MCF 10A (cell line): ENCODE measurements at regions not wholly inside any gene's neighbourhood (a gene's known extent, or its start where the extent isn't known, plus 50 kb on each side); places are given as distances from the start of the nearest gene placed in this dataset.

ENCODE experiments used
- BruUV-seq: library from RNA; stranded (reverse); fragments of 400-500 nt; replicated peaks from 2 replicates; lab custom pipeline; 2021; lab: Mats Ljungman, UMichigan
- CTCF ChIA-PET: fragments of 300-600 bp; sonication (Branson Sonifier 250); formaldehyde crosslinking; extraction: SDS; loops from one replicate; lab custom pipeline; 2021; ENCODE audit warnings: antibody characterized with exemption, inconsistent platforms; lab: Yijun Ruan, JAX
- POLR2A ChIA-PET: fragments of 300-600, 350-650 bp; sonication (Branson Sonifier 250); formaldehyde crosslinking; extraction: SDS; loops from one replicate; lab custom pipeline; 2020; ENCODE audit warnings: antibody characterized with exemption, inconsistent platforms; lab: Yijun Ruan, JAX
- DNase-seq: peaks from one replicate; pipeline ENCODE4 v3.0.0-alpha.2; 2018; ENCODE audit not compliant: unreplicated experiment
- H3K27ac Mint-ChIP-seq: one replicate; pipeline ENCODE4 v1.8.0; 2022; ENCODE audit warnings: mild to moderate bottlenecking, low read depth, mixed read lengths; ENCODE audit not compliant: unreplicated experiment
- H3K27me3 Mint-ChIP-seq: one replicate; pipeline ENCODE4 v1.8.0; 2022; ENCODE audit warnings: mixed read lengths; ENCODE audit not compliant: insufficient read depth, unreplicated experiment
- H3K36me3 Mint-ChIP-seq: one replicate; pipeline ENCODE4 v1.8.0; 2022; ENCODE audit warnings: mild to moderate bottlenecking, moderate library complexity, mixed read lengths; ENCODE audit not compliant: insufficient read depth, unreplicated experiment
- H3K4me1 Mint-ChIP-seq: one replicate; pipeline ENCODE4 v1.8.0; 2022; ENCODE audit warnings: mixed read lengths; ENCODE audit not compliant: insufficient read depth, unreplicated experiment
- H3K4me3 Mint-ChIP-seq: one replicate; pipeline ENCODE4 v1.8.0; 2022; ENCODE audit warnings: mild to moderate bottlenecking, moderate library complexity, mixed read lengths; ENCODE audit not compliant: unreplicated experiment
- H3K9me3 Mint-ChIP-seq: one replicate; pipeline ENCODE4 v1.8.0; 2022; ENCODE audit warnings: mixed read lengths; ENCODE audit not compliant: unreplicated experiment
- intact Hi-C: fragments of 100-400 bp; cut with micrococcal nuclease; formaldehyde crosslinking; loops from 2 replicates; pipeline ENCODE4 v1.14.1; 2022
- TF ChIP-seq, protein P1 (sequence below): fragments of 200-600 bp; IDR thresholded peaks from one replicate; pipeline ENCODE4 v1.8.0; 2022; ENCODE audit warnings: antibody characterized with exemption, mild to moderate bottlenecking; ENCODE audit not compliant: unreplicated experiment

DNA sequence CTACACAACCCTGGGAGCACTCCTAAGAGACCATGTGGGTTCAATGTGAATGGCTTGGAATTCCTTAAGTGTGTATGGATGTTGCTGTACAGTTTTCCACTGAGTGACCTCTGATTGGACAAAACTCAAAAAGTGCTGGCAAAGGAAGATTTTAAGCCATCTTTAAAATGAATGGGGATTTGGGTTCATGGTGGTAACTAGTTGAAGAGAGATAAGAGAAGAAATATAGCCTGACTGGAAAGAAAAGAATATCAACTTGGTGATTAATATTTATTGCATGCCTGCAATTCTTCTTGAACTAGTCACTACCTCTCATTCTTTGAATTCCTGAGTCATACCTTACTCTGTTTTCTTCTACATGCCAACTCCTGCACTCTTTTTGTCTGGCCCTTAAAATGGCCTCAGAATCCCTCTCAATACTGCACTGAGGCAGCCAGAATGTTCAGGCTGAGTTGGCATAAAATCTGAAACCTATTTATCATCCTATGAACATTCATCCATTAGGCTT, 124.7 kb downstream of the RPL22L1 start:
- TF ChIP-seq, protein P1, sequence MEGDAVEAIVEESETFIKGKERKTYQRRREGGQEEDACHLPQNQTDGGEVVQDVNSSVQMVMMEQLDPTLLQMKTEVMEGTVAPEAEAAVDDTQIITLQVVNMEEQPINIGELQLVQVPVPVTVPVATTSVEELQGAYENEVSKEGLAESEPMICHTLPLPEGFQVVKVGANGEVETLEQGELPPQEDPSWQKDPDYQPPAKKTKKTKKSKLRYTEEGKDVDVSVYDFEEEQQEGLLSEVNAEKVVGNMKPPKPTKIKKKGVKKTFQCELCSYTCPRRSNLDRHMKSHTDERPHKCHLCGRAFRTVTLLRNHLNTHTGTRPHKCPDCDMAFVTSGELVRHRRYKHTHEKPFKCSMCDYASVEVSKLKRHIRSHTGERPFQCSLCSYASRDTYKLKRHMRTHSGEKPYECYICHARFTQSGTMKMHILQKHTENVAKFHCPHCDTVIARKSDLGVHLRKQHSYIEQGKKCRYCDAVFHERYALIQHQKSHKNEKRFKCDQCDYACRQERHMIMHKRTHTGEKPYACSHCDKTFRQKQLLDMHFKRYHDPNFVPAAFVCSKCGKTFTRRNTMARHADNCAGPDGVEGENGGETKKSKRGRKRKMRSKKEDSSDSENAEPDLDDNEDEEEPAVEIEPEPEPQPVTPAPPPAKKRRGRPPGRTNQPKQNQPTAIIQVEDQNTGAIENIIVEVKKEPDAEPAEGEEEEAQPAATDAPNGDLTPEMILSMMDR = no peak
- peaks cover 63% of the 10 kb centered on the region for H3K4me1 Mint-ChIP-seq
- DNase-seq = peak; percentile 36
- intact Hi-C loops = no loop called here
- peaks cover 24% of the 10 kb centered on the region for H3K9me3 Mint-ChIP-seq
- H3K27me3 Mint-ChIP-seq = no peaks in the 10 kb centered on the region
- no TSS peak for BruUV-seq
- ChIA-PET CTCF (interaction anchor here (0.8 kb wide), 1 partner anchor 1750 kb away, joined by 5 read pairs; no protein-coding TSS in a partner anchor), POLR2A (no interaction called here)
- peak overlapping the region; percentile 4 for H3K4me3 Mint-ChIP-seq
- peaks cover 7% of the 10 kb centered on the region for H3K36me3 Mint-ChIP-seq
- H3K27ac Mint-ChIP-seq = peak overlapping the region; percentile 85

DNA sequence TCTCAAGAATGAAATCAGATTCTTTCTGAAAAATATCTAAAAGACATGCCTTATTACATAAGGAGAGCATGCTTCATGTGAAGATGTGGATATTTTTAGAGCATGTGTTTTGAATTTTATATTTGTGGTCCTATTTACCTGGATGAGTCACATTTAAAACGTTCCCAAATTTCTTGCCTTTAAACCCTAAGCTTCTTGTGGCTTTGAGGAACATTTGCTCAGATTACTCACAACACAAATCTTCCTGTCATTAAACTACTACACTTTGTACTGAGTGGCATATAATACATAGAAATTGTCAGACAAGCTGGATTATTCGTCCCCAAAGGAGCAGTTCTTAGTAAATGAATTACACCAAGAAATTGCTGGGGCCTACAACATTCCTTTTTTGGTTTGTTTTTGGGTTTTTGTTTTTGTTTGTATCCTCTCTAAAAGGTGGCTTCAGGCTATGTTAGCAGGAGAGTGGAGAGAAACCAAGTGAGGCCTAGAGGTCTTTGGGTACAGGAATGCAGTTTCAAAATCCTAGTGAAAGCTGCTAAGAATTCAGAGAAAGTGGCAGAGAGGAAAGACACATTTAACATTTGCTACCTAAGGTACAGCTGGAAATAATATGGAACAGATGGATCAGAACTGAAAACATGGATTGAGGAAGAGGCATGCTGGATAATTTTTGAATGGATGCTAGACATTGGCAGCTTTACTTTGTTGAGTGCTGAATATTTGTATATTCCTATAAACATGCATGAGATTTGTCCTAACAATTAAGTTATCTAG, 128.1 kb downstream of the RPL22L1 start:
- peaks cover 8% of the 10 kb centered on the region for H3K9me3 Mint-ChIP-seq
- TF ChIP-seq, protein P1 = no peak
- intact Hi-C loops = loop anchor here (2.0 kb wide), 1 partner anchor 25 kb away; no protein-coding TSS in a partner anchor
- no peaks in the 10 kb centered on the region for H3K36me3 Mint-ChIP-seq
- no TSS peak for BruUV-seq
- no peak overlapping the region for H3K4me3 Mint-ChIP-seq
- peaks cover 54% of the 10 kb centered on the region for H3K4me1 Mint-ChIP-seq
- no peaks in the 10 kb centered on the region for H3K27me3 Mint-ChIP-seq
- H3K27ac Mint-ChIP-seq = peak overlapping the region; percentile 85
- ChIA-PET CTCF (interaction anchor here (0.5 to 2.2 kb wide), 6 partner anchors 13 to 69 kb away, joined by 3 to 7 read pairs (median 4); no protein-coding TSS in a partner anchor), POLR2A (interaction anchor here (0.6 to 2.2 kb wide), 6 partner anchors 10 to 781 kb away, joined by 3 to 14 read pairs (median 4); no protein-coding TSS in a partner anchor)
- no peak for DNase-seq

DNA sequence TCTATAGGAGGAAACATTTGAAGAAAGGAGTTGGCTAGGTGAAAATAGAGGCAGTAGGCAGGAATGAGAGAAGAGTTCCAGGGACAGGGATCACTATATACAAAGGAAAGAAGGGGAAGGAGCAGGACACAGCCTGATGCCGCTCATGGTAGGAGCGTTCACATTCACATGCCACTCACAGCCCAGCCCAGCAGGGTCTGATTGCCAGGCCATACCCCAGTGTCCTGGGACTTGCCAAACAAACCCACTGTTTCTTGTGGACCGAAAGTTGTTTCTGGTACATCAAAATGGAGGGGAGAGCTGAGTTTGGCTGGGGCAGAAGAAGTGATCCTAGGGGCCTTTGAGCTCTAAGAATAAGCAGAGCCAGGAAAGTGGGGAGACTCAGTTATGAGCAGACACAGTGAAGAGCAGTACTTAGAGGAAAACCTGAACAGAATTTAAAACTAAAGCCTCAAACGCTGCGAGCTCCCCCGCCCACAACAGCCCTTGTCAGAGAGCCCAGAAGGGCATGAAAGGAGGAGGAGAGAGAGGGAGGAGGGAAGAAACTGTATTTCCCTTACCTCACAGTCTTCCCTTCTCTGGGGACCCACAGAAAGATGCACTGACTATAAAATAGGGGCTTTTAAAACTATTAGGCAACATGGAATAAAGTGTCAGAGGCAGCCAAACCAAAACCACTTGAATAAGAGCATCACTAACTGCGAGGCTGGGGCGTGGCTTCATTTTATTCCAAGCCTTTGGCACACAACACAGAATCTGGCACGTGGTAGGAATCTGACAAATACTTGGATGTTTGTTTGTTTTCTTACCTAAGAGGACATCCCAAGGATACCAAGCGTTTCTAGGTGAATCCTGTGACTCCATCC, 129.0 kb downstream of the RPL22L1 start:
- TF ChIP-seq, protein P1 = no peak
- H3K27ac Mint-ChIP-seq = peak overlapping the region; percentile 85
- no peaks in the 10 kb centered on the region for H3K27me3 Mint-ChIP-seq
- peak overlapping the region; percentile 5 for H3K4me3 Mint-ChIP-seq
- BruUV-seq = no TSS peak
- peaks cover 44% of the 10 kb centered on the region for H3K4me1 Mint-ChIP-seq
- no peaks in the 10 kb centered on the region for H3K9me3 Mint-ChIP-seq
- CTCF ChIA-PET = interaction anchor here (0.6 to 2.2 kb wide), 7 partner anchors 12 to 330 kb away, joined by 3 to 7 read pairs (median 4); no protein-coding TSS in a partner anchor
- peak; percentile 87 for DNase-seq
- POLR2A ChIA-PET = interaction anchor here (1.0 to 2.2 kb wide), 5 partner anchors 10 to 71 kb away, joined by 3 to 14 read pairs (median 4); no protein-coding TSS in a partner anchor
- H3K36me3 Mint-ChIP-seq = no peaks in the 10 kb centered on the region
- intact Hi-C loops = loop anchor here (2.0 kb wide), 1 partner anchor 24 kb away; no protein-coding TSS in a partner anchor
